ENCODE measurements at regions not wholly inside any gene's neighbourhood (a gene's known extent, or its start where the extent isn't known, plus 50 kb on each side); places are given as distances from the start of the nearest gene placed in this dataset.

DNA sequence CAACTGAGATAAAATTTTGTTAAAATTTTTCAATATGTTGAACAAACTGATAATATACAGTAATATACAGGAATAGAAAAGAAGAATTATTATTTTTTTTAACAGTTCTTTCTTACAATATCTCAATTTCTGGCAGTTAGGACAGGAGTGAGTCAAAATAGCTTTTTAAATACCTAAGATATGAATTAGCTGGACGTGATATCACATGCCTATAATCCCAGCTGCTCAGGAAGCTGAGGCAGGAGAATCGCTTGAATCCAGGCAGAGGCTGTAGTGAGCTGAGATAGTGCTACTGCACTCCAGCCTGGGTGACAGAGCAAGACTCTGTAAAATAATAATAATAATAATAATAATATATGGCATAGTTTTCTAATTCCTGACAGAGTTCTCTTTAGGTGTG lies 1039.3 kb downstream of the STPG2 start:
- no peaks in the 10 kb centered on the region for H3K36me3 ChIP-seq (replicated peaks; ENCODE audit: insufficient read depth, low read depth)
- H3K9me3 ChIP-seq (ENCODE audit: low read depth): no peaks in the 10 kb centered on the region
- no peaks in the 10 kb centered on the region for H3K9me2 ChIP-seq (replicated peaks; ENCODE audit: insufficient read depth)
- H3K27me3 ChIP-seq: no peaks in the 10 kb centered on the region
- no peak for DNase-seq (ENCODE audit: low spot score)
- H3K4me1 ChIP-seq (ENCODE audit: insufficient read depth): no peaks in the 10 kb centered on the region
- no peak overlapping the region for H3K4me3 ChIP-seq
- H4K20me1 ChIP-seq (ENCODE audit: insufficient read depth, poor library complexity, severe bottlenecking): no peaks in the 10 kb centered on the region
- WGBS (ENCODE audit: low lambda C conversion rate, missing lambda C conversion rate): 75% methylated on average over 2 of the region's 2 CpGs
- H2AFZ ChIP-seq: no peak overlapping the region
- H3K27ac ChIP-seq: no peak overlapping the region
- TF ChIP-seq EZH2phosphoT487 (IDR thresholded peaks at IDR 0.05; ENCODE audit: low read depth, severe bottlenecking, unreplicated experiment) (no peak), EZH2 (IDR thresholded peaks at IDR 0.05; ENCODE audit: borderline replicate concordance) (no peak)
- TF ChIP-seq, protein P1, sequence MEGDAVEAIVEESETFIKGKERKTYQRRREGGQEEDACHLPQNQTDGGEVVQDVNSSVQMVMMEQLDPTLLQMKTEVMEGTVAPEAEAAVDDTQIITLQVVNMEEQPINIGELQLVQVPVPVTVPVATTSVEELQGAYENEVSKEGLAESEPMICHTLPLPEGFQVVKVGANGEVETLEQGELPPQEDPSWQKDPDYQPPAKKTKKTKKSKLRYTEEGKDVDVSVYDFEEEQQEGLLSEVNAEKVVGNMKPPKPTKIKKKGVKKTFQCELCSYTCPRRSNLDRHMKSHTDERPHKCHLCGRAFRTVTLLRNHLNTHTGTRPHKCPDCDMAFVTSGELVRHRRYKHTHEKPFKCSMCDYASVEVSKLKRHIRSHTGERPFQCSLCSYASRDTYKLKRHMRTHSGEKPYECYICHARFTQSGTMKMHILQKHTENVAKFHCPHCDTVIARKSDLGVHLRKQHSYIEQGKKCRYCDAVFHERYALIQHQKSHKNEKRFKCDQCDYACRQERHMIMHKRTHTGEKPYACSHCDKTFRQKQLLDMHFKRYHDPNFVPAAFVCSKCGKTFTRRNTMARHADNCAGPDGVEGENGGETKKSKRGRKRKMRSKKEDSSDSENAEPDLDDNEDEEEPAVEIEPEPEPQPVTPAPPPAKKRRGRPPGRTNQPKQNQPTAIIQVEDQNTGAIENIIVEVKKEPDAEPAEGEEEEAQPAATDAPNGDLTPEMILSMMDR (IDR thresholded peaks at IDR 0.05; ENCODE audit: poor library complexity): no peak
- no peaks in the 10 kb centered on the region for H3K79me2 ChIP-seq
- H3K4me2 ChIP-seq: no peak overlapping the region

DNA sequence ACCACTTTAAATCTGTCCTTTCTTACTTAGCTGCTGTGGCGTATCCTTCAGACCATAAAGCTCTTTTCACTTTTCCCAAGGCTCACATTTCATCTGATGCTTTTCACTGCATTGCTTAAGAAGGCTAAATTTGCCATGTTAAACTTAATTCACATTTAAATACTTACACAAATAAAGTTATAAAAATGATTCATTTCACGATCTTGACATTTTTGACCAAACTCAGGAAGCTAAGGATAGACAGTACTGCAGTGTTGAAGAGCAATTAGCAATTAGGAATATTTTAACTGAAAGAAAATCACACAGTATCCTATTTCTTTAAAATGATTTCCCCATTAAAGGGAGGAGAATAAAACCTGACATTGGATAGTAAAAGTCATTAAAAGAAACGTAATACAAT lies 1038.6 kb downstream of the STPG2 start:
- no peaks in the 10 kb centered on the region for H3K36me3 ChIP-seq (replicated peaks; ENCODE audit: insufficient read depth, low read depth)
- WGBS (ENCODE audit: low lambda C conversion rate, missing lambda C conversion rate): 54% methylated on average over 3 of the region's 3 CpGs
- no peaks in the 10 kb centered on the region for H3K9me2 ChIP-seq (replicated peaks; ENCODE audit: insufficient read depth)
- H2AFZ ChIP-seq: no peak overlapping the region
- H3K9me3 ChIP-seq (ENCODE audit: low read depth): no peaks in the 10 kb centered on the region
- H3K27ac ChIP-seq: no peak overlapping the region
- H3K4me3 ChIP-seq: no peak overlapping the region
- H3K4me1 ChIP-seq (ENCODE audit: insufficient read depth): no peaks in the 10 kb centered on the region
- no peak for DNase-seq (ENCODE audit: low spot score)
- TF ChIP-seq, protein P1 (IDR thresholded peaks at IDR 0.05; ENCODE audit: poor library complexity): no peak
- TF ChIP-seq EZH2 (IDR thresholded peaks at IDR 0.05; ENCODE audit: borderline replicate concordance): no peak
- TF ChIP-seq EZH2phosphoT487 (IDR thresholded peaks at IDR 0.05; ENCODE audit: low read depth, severe bottlenecking, unreplicated experiment): no peak
- no peak overlapping the region for H3K4me2 ChIP-seq
- no peaks in the 10 kb centered on the region for H3K79me2 ChIP-seq
- H3K27me3 ChIP-seq: no peaks in the 10 kb centered on the region
- no peaks in the 10 kb centered on the region for H4K20me1 ChIP-seq (ENCODE audit: insufficient read depth, poor library complexity, severe bottlenecking)

DNA sequence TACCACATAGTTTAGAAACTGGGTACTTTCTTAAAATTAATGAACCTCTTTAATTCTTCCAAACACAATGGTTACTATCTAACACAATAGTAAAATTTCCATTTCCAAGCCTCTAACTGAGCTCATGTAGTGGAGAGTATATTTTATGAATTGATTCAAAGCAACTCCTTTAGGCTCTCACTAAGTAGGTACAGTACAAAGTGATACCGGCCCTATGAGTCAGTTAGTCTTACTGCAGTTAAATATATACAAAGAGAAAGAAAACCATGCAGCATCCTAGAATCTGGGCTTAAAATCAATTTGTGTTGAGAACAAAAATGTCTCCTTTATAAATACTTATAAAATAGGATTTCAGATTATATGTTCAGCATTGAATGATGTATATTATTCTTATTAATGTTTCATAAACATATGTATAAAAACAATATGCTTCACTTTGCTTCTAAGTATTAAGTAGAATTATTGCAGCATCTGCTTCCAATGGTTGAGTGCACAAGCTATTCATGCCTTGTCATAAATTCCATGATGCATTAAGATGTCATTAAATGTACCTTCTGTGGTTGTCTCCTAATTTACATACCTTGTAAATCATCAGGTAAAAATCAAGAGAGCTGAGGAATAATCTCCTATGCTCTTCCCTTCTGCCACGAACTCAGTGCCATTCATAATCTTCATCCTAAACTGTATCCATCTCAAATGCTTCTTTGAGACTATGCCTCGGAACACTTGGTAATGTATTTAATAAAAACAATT lies 1037.8 kb downstream of the STPG2 start:
- Histone ChIP-seq H3K27me3 (no peaks in the 10 kb centered on the region), H3K36me3 (replicated peaks; ENCODE audit: insufficient read depth, low read depth) (no peaks in the 10 kb centered on the region), H3K4me3 (no peak overlapping the region), H3K4me1 (ENCODE audit: insufficient read depth) (no peaks in the 10 kb centered on the region), H4K20me1 (ENCODE audit: insufficient read depth, poor library complexity, severe bottlenecking) (no peaks in the 10 kb centered on the region), H3K27ac (no peak overlapping the region), H2AFZ (no peak overlapping the region), H3K79me2 (no peaks in the 10 kb centered on the region), H3K9me2 (replicated peaks; ENCODE audit: insufficient read depth) (no peaks in the 10 kb centered on the region), H3K4me2 (no peak overlapping the region), H3K9me3 (ENCODE audit: low read depth) (no peaks in the 10 kb centered on the region)
- 72% methylated on average over 3 of the region's 3 CpGs for WGBS (ENCODE audit: low lambda C conversion rate, missing lambda C conversion rate)
- TF ChIP-seq EZH2 (IDR thresholded peaks at IDR 0.05; ENCODE audit: borderline replicate concordance): no peak
- TF ChIP-seq, protein P1 (IDR thresholded peaks at IDR 0.05; ENCODE audit: poor library complexity): no peak
- DNase-seq (ENCODE audit: low spot score): no peak
